ENCODE measurements at regions not wholly inside any gene's neighbourhood (a gene's known extent, or its start where the extent isn't known, plus 50 kb on each side); places are given as distances from the start of the nearest gene placed in this dataset.

GRCh38 chr9:80839821-80840675 lies 849.3 kb downstream of the TLE1 start:
- H3K9me3 Mint-ChIP-seq (ENCODE audit: low read depth): peaks cover 3% of the 10 kb centered on the region
- H3K4me1 Mint-ChIP-seq (ENCODE audit: low read depth): peaks cover 20% of the 10 kb centered on the region
- no peak overlapping the region for H3K4me3 Mint-ChIP-seq (ENCODE audit: unreplicated experiment)
- H3K36me3 Mint-ChIP-seq (ENCODE audit: low read depth): no peaks in the 10 kb centered on the region
- H3K27me3 Mint-ChIP-seq (ENCODE audit: low read depth): no peaks in the 10 kb centered on the region
- TF ChIP-seq, protein P1, sequence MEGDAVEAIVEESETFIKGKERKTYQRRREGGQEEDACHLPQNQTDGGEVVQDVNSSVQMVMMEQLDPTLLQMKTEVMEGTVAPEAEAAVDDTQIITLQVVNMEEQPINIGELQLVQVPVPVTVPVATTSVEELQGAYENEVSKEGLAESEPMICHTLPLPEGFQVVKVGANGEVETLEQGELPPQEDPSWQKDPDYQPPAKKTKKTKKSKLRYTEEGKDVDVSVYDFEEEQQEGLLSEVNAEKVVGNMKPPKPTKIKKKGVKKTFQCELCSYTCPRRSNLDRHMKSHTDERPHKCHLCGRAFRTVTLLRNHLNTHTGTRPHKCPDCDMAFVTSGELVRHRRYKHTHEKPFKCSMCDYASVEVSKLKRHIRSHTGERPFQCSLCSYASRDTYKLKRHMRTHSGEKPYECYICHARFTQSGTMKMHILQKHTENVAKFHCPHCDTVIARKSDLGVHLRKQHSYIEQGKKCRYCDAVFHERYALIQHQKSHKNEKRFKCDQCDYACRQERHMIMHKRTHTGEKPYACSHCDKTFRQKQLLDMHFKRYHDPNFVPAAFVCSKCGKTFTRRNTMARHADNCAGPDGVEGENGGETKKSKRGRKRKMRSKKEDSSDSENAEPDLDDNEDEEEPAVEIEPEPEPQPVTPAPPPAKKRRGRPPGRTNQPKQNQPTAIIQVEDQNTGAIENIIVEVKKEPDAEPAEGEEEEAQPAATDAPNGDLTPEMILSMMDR (IDR thresholded peaks at IDR 0.05): no peak
- no peak for DNase-seq (ENCODE audit: low spot score)
- H3K27ac Mint-ChIP-seq (ENCODE audit: unreplicated experiment): no peak overlapping the region

DNA sequence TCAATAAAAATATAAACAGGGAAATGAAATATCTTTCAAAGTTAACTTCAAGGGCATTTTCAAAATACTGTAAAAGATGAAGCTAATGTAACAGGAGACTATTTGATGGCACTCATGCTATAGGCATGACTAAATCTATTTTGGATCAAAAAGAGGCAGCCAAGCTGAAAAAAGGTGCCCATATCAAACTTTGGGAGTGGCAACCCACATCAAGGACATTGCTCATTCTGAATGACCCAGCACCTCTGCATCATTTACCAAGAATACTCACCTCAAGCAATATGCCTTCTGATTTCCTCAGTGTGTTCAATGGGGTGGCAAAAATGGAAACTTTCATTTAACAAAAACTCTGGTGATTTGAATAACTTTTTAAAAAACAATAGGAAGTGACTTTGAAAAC lies 853.3 kb downstream of the TLE1 start:
- no peak for DNase-seq (ENCODE audit: low spot score)
- Mint-ChIP-seq H3K4me1 (ENCODE audit: low read depth) (peaks cover 6% of the 10 kb centered on the region), H3K36me3 (ENCODE audit: low read depth) (no peaks in the 10 kb centered on the region), H3K27ac (ENCODE audit: unreplicated experiment) (no peak overlapping the region), H3K4me3 (ENCODE audit: unreplicated experiment) (no peak overlapping the region), H3K9me3 (ENCODE audit: low read depth) (peaks cover 3% of the 10 kb centered on the region), H3K27me3 (ENCODE audit: low read depth) (no peaks in the 10 kb centered on the region)
- TF ChIP-seq, protein P1 (IDR thresholded peaks at IDR 0.05): no peak

- no peak for DNase-seq (ENCODE audit: low spot score)
- Mint-ChIP-seq H3K36me3 (ENCODE audit: low read depth) (no peaks in the 10 kb centered on the region), H3K4me3 (ENCODE audit: unreplicated experiment) (no peak overlapping the region), H3K4me1 (ENCODE audit: low read depth) (no peaks in the 10 kb centered on the region), H3K27ac (ENCODE audit: unreplicated experiment) (no peak overlapping the region), H3K9me3 (ENCODE audit: low read depth) (peaks cover 4% of the 10 kb centered on the region), H3K27me3 (ENCODE audit: low read depth) (no peaks in the 10 kb centered on the region)
- TF ChIP-seq, protein P1 (IDR thresholded peaks at IDR 0.05): no peak
Observed at GRCh38 chr9:80831751-80832150, 857.6 kb downstream of the TLE1 start.

DNA sequence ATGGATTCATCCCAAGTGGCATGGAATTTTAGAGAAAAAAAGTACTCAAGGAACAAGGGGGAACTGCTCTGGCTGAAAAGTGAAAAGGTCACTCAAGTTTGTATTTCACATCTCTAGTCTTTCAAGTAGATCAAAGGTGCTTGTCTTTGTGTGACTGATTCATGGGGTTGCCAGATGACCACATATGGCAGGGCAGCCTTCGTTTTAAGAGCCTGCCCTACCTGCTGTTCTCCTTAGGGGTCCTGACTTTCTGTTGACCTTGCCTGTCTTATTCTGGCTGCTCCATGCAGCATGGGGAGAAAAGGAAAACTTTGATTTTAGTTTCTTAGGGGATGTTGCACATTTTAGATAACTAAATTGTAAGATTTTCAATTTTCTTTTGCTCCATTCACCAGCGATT lies 877.7 kb downstream of the TLE1 start:
- Mint-ChIP-seq H3K27ac (ENCODE audit: unreplicated experiment) (no peak overlapping the region), H3K36me3 (ENCODE audit: low read depth) (no peaks in the 10 kb centered on the region), H3K4me3 (ENCODE audit: unreplicated experiment) (no peak overlapping the region), H3K27me3 (ENCODE audit: low read depth) (no peaks in the 10 kb centered on the region), H3K9me3 (ENCODE audit: low read depth) (no peaks in the 10 kb centered on the region), H3K4me1 (ENCODE audit: low read depth) (peaks cover 9% of the 10 kb centered on the region)
- TF ChIP-seq, protein P1 (IDR thresholded peaks at IDR 0.05): no peak
- no peak for DNase-seq (ENCODE audit: low spot score)

DNA sequence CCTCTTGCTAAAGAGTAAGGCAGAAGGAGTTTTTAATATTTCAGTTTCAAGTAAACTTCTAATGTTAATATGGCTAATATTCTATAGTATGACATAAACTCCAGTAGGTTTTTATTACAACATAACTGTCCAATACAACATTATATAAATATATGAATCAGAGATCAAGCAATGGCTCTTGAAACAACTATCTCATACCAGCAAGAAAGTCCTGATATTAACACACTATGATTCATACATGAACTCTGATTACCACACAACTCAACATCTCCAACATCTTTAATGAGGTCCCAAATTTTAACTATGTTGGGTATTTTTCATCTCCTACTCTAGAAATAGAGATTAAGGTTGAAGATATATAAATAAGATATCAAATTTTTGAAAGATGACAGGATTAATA lies 878.3 kb downstream of the TLE1 start:
- Mint-ChIP-seq H3K4me1 (ENCODE audit: low read depth) (peaks cover 9% of the 10 kb centered on the region), H3K4me3 (ENCODE audit: unreplicated experiment) (no peak overlapping the region), H3K36me3 (ENCODE audit: low read depth) (no peaks in the 10 kb centered on the region), H3K9me3 (ENCODE audit: low read depth) (no peaks in the 10 kb centered on the region), H3K27ac (ENCODE audit: unreplicated experiment) (no peak overlapping the region), H3K27me3 (ENCODE audit: low read depth) (no peaks in the 10 kb centered on the region)
- TF ChIP-seq, protein P1 (IDR thresholded peaks at IDR 0.05): no peak
- no peak for DNase-seq (ENCODE audit: low spot score)

Data from chondrocyte (in vitro differentiated cells).